Astrocyte of the hippocampus (primary cell): ENCODE measurements at regions not wholly inside any gene's neighbourhood (a gene's known extent, or its start where the extent isn't known, plus 50 kb on each side); places are given as distances from the start of the nearest gene placed in this dataset.

Experiments
- DNase-seq: peaks from one replicate; pipeline ENCODE4 v3.0.0; 2011; ENCODE audit warnings: low read depth, low spot score

- no peak for DNase-seq
These were observed 93.0 kb downstream of the IRX2 start for GRCh38 chr5:2658447-2658846.

DNA sequence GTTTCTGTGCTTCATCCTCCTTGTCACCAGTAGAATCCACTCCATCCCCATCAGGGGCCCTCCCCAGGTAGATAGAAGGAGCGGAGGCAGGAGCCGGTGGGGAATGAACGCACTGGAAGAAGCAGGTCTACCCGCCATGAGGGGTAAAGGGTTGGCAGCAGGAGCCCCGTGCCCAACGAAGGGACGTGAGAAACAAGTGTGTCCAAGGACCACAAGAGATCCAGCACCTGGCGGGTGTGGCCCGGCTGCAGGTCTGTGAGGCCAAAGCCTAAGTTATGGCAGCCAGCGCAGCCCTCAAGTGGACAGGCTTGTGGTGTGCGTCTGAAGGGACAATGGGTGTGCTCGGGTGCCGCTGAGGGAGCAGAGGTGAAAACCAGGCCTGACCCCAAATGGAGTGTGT is 94.3 kb downstream of the IRX2 start:
- DNase-seq = no peak

DNA sequence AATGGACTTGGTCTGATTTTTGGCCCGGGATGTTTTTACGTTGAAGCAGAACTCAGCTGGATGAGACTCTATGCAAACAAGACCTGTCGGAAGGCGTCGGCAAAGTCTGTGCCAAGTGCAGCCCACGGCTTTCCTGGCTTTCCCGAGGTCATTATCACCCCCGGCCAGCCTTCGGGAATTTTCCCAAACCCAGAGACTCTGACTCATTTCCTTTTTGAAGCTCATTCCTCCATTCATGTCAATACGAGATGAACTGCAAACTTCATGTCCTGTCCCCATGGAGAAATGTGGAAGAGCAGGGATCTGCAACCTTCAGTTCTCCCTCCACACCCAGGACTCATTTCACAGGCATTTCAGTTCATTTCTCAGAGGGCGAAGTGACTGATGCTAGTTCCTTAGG is 95.3 kb downstream of the IRX2 start:
- DNase-seq = peak; percentile 24

- no peak for DNase-seq
These were observed 97.5 kb downstream of the IRX2 start for GRCh38 chr5:2653991-2654390.

GRCh38 chr5:2651116-2651515 is 100.4 kb downstream of the IRX2 start:
- no peak for DNase-seq

- DNase-seq = no peak
These were observed 108.7 kb downstream of the IRX2 start for GRCh38 chr5:2642684-2643345.

DNA sequence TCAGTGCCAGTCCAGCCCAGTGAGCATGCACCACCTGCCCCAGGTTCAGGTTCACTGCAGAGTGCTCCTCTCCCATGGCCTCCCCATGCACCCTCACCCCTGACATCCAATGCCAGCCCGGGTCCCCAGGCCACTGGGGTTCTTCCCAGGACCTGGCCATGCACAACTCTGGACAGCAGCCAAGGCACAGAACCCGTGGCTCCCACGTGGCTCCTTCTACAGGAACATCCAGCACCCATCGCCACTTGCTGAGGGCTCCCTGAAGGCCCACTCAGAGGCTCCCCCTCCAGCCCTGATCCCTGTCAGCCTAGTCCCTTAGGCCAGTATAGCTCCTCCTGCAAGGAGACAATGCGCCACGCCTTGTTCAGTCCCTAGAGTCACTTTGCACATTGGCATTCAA is 110.8 kb downstream of the IRX2 start:
- no peak for DNase-seq

- DNase-seq = no peak
These were observed 112.1 kb downstream of the IRX2 start for GRCh38 chr5:2639425-2639824.

DNA sequence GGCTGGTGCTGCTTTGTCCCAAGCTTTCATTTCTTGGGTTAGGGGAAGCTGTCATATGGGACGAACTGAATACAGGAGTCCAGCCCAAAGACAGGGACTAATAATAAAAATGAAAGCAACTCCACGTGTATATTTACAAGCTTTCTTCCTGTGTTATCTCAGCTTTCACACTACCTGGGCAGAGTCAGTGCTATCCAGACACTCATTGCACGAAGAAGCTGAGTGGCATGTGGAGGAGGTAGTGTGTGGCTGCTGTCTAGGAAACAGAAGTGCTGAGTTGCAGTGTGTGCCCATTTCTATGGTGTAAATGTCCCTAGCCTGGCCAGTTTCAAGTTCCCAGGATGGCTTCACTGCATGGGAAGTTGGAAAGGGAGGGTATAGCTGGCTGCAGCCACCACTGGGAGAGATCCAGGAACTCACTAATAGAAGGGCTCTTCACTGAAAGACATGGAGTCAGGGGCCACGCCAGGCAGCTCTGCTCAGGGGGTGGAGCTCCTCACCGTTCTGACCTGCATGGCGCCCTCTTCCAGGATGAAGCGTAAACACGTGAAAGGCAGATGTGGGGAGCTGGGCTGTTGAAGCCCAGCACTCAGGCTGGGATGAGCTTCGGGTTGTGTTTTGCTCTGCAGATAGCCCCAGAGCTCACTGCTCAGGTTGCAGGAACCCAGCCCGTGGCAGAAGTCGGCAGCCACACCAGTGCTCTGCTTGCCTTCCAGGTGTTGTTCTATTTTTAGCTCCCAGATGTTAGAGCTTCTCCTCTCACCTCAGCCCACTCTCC is 116.9 kb downstream of the IRX2 start:
- DNase-seq = no peak

DNA sequence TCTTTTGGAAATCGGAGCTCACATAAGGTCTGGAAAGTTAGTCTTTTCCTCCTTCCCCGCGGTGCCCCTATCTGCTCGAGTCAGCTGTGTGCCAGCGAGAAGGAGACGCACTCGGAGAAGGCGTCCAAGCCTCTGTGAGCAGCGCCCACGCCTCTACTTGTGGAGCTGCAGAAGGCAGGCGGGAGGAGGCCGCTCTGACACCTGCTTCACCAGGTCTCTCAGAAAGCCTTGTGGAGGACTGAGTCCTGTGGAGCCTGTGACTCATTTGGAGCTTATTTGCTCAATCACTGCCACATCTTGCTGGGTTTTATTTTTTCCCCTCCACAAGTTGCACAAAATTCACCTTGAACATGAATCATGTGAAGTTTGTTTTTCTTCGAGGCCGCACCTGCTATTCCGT is 117.5 kb downstream of the IRX2 start:
- DNase-seq = no peak

- no peak for DNase-seq
These were observed 119.7 kb downstream of the IRX2 start for GRCh38 chr5:2631758-2632157.

- no peak for DNase-seq
These were observed 122.4 kb downstream of the IRX2 start for GRCh38 chr5:2629045-2629444.

GRCh38 chr5:2627867-2628266 is 123.6 kb downstream of the IRX2 start:
- DNase-seq = no peak

DNA sequence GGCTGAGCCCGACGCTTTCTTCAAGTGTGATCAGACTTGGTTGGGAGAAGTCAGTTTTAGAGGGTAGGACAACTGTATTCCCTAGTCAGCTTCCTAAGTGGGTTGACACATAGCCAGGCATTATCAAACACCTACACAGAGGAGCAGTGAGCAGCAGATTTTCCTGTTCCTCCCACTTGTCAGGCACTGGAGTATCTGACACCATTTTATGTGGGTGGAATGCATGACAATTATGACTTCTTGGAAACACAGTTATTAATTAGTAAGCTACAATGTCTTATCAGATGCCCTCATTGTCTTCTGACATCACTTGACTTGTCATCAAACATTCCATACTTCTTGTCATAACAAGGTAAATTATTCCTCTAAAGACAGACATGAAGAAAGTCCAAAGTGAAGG is 124.9 kb downstream of the IRX2 start:
- DNase-seq = no peak

DNA sequence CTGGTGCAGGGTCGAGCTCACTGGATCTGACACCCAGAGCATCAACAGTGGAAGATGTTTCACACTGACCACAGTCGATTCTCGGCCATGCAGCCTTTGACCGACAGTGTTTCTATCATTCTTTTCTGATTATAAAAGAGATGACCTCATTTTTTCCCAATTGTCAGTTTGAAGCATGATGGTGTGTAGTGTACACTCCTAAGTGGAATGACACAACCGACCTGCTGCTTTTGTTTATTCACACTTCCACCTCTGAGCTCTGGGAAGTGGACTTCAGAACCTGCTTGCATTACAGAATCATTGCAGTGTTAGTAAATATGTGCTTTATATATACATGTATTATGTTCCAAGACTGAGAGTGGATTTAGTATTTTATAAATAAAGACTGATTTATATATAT is 128.6 kb downstream of the IRX2 start:
- DNase-seq = no peak

- no peak for DNase-seq
These were observed 129.8 kb downstream of the IRX2 start for GRCh38 chr5:2621631-2622030.

DNA sequence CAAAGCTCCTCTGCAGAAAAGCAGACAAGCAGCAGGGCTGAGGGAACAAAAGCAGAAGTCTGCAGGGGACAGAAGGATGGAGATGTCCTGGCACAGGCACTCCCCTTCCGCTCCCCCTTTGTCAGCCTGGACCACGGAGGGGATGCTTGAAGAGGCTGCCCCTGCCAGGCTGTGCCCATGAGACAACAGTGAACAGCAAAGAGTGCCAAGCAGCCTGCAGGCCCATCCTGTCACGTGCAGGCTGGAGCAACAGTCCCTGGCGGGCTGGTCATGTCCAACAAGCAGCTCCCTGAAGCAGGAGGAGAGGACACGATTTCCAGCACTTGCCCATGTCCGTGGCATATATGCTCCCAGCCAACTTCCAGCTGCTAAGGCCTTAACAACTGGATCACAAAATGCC is 132.3 kb downstream of the IRX2 start:
- no peak for DNase-seq

GRCh38 chr5:2617461-2617860 is 134.0 kb downstream of the IRX2 start:
- DNase-seq = no peak

- no peak for DNase-seq
These were observed 135.6 kb downstream of the IRX2 start for GRCh38 chr5:2615917-2616316.

DNA sequence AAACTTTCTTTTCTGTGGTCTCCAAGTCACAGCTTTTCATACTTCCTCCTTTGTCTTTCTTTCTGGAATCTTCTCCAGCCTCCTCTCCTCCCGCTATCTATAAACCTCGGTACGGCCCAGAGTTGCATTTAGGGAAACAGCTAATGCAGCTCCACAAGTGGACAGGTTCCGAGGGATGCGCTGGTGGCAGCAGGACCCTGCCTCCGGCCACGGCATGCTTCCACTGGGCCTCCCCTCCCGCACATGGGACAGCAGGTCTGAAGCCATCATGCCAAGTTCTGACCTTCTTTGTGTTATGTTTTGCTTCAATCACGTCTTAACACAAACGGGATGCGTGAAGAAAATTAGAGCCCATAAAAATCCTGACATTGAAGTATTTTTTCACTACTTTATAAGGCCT is 136.9 kb downstream of the IRX2 start:
- no peak for DNase-seq

- no peak for DNase-seq
These were observed 139.8 kb downstream of the IRX2 start for GRCh38 chr5:2611659-2612058.

DNA sequence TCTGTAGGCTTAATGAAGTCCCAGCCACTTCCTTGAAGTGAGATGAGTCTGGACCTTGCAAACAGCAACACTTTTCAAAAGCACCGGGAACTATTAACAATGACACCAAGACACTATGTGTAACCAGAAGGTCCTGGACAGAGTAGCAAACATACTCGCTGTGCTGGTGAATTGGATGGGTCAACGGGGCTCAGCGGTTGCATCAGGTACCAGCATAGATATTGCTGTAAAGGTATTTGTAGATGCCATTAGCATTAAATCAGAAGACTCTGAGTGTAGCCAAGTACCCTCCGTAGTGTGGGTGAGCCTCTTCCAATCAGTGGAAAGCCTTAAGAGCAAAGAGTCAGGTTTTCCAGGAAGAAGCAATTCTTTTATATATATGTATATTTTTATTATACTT is 140.5 kb downstream of the IRX2 start:
- no peak for DNase-seq

- no peak for DNase-seq
These were observed 143.1 kb downstream of the IRX2 start for GRCh38 chr5:2608391-2608790.

GRCh38 chr5:2607598-2607997 is 143.9 kb downstream of the IRX2 start:
- no peak for DNase-seq
